Neural crest cell (in vitro differentiated cells): ENCODE measurements at regions not wholly inside any gene's neighbourhood (a gene's known extent, or its start where the extent isn't known, plus 50 kb on each side); places are given as distances from the start of the nearest gene placed in this dataset.

Experiments used
- DNase-seq: peaks from one replicate; pipeline ENCODE4 v3.0.0; 2021; ENCODE audit warnings: low read depth, mixed read lengths, low spot score
- H3K27ac Mint-ChIP-seq: one replicate; pipeline ENCODE4 v1.8.0; 2021; ENCODE audit warnings: mild to moderate bottlenecking, mixed read lengths; ENCODE audit not compliant: unreplicated experiment
- H3K27me3 Mint-ChIP-seq: 2 replicates; pipeline ENCODE4 v1.8.0; 2021; ENCODE audit warnings: low read depth, mild to moderate bottlenecking, mixed read lengths
- H3K36me3 Mint-ChIP-seq: 2 replicates; pipeline ENCODE4 v1.8.0; 2021; ENCODE audit warnings: low read depth, mild to moderate bottlenecking, mixed read lengths
- H3K4me1 Mint-ChIP-seq: 2 replicates; pipeline ENCODE4 v1.8.0; 2021; ENCODE audit warnings: mixed read lengths
- H3K4me3 Mint-ChIP-seq: one replicate; pipeline ENCODE4 v1.8.0; 2021; ENCODE audit warnings: mild to moderate bottlenecking, mixed read lengths
- H3K9me3 Mint-ChIP-seq: 2 replicates; pipeline ENCODE4 v1.8.0; 2021; ENCODE audit warnings: mixed read lengths
- CTCF ChIP-seq: fragments of 200-600 bp; sonication (generic); conservative IDR thresholded peaks from 2 replicates; pipeline ENCODE4 v1.5.0; 2021; ENCODE audit warnings: antibody characterized with exemption, mild to moderate bottlenecking

GRCh38 chr10:118865998-118866693, 111.4 kb upstream of the CACUL1 start:
- DNase-seq = no peak
- H3K27me3 Mint-ChIP-seq = peaks cover 3% of the 10 kb centered on the region
- H3K27ac Mint-ChIP-seq = no peak overlapping the region
- no peak overlapping the region for H3K4me3 Mint-ChIP-seq
- no peak for TF ChIP-seq CTCF
- no peaks in the 10 kb centered on the region for H3K36me3 Mint-ChIP-seq
- H3K4me1 Mint-ChIP-seq = peaks cover 13% of the 10 kb centered on the region
- peaks cover 5% of the 10 kb centered on the region for H3K9me3 Mint-ChIP-seq

- TF ChIP-seq CTCF = no peak
- Mint-ChIP-seq H3K4me3 (no peak overlapping the region), H3K9me3 (peaks cover 2% of the 10 kb centered on the region), H3K27me3 (peaks cover 3% of the 10 kb centered on the region), H3K36me3 (no peaks in the 10 kb centered on the region), H3K4me1 (peaks cover 19% of the 10 kb centered on the region), H3K27ac (no peak overlapping the region)
- no peak for DNase-seq
These were observed 113.0 kb upstream of the CACUL1 start for GRCh38 chr10:118867768-118868167.

GRCh38 chr10:118868589-118868988, 113.8 kb upstream of the CACUL1 start:
- Mint-ChIP-seq H3K27me3 (peaks cover 3% of the 10 kb centered on the region), H3K27ac (no peak overlapping the region), H3K9me3 (peaks cover 2% of the 10 kb centered on the region), H3K4me3 (no peak overlapping the region), H3K4me1 (peaks cover 19% of the 10 kb centered on the region), H3K36me3 (no peaks in the 10 kb centered on the region)
- no peak for DNase-seq
- TF ChIP-seq CTCF = no peak

- no peak overlapping the region for H3K4me3 Mint-ChIP-seq
- no peaks in the 10 kb centered on the region for H3K9me3 Mint-ChIP-seq
- H3K27me3 Mint-ChIP-seq = no peaks in the 10 kb centered on the region
- DNase-seq = no peak
- H3K4me1 Mint-ChIP-seq = peaks cover 19% of the 10 kb centered on the region
- no peak overlapping the region for H3K27ac Mint-ChIP-seq
- no peak for TF ChIP-seq CTCF
- peaks cover 2% of the 10 kb centered on the region for H3K36me3 Mint-ChIP-seq
These were observed 115.9 kb upstream of the CACUL1 start for GRCh38 chr10:118870467-118871243.

- DNase-seq = no peak
- H3K36me3 Mint-ChIP-seq = peaks cover 3% of the 10 kb centered on the region
- H3K4me3 Mint-ChIP-seq = no peak overlapping the region
- TF ChIP-seq CTCF = no peak
- H3K27ac Mint-ChIP-seq = no peak overlapping the region
- H3K9me3 Mint-ChIP-seq = peaks cover 3% of the 10 kb centered on the region
- no peaks in the 10 kb centered on the region for H3K27me3 Mint-ChIP-seq
- H3K4me1 Mint-ChIP-seq = peaks cover 19% of the 10 kb centered on the region
These were observed 116.6 kb upstream of the CACUL1 start for GRCh38 chr10:118871244-118871865.
